Fibroblast of lung (primary cell): ENCODE measurements at regions not wholly inside any gene's neighbourhood (a gene's known extent, or its start where the extent isn't known, plus 50 kb on each side); places are given as distances from the start of the nearest gene placed in this dataset.
A peak's percentile ranks its signal among the peaks of the same experiment; 100 is the strongest.

Experiments used
- DNase-seq, 2 donors: peaks; one replicate each; pipeline versions ENCODE4 v3.0.0 to v3.0.0-alpha.2; 2010; ENCODE audit warnings: low read depth in 2 of 2
- H2AFZ ChIP-seq: 2 replicates; pipeline ENCODE4 v1.5.1; 2012; ENCODE audit warnings: low read length, control low read depth, inconsistent platforms
- H3K27ac ChIP-seq: 2 replicates; pipeline ENCODE4 v1.5.1; 2011; ENCODE audit warnings: low read length, control low read depth; ENCODE audit not compliant: insufficient read depth
- H3K27me3 ChIP-seq: 2 replicates; pipeline ENCODE4 v1.5.1; 2011; ENCODE audit warnings: mild to moderate bottlenecking, low read length; ENCODE audit not compliant: control insufficient read depth, insufficient read depth
- H3K36me3 ChIP-seq: 2 replicates; pipeline ENCODE4 v1.5.1; 2011; ENCODE audit warnings: low read length; ENCODE audit not compliant: control insufficient read depth, insufficient read depth
- H3K4me1 ChIP-seq: 2 replicates; pipeline ENCODE4 v1.5.1; 2011; ENCODE audit warnings: low read length; ENCODE audit not compliant: control insufficient read depth, insufficient read depth; ENCODE audit errors: extremely low read depth
- H3K4me2 ChIP-seq: 2 replicates; pipeline ENCODE4 v1.5.1; 2011; ENCODE audit warnings: low read length, control low read depth; ENCODE audit not compliant: insufficient read depth; ENCODE audit errors: extremely low read depth
- H3K4me3 ChIP-seq, 4 experiments: fragments of 200-600 bp in 1 of 4; sonication (generic) in 1 of 4; replicated peaks in 1 of 4; 2 replicates each; pipeline ENCODE4 v1.5.1; 2011 to 2016; ENCODE audit warnings: low read length in 4 of 4, low read depth in 3 of 4, mild to moderate bottlenecking in 3 of 4, control low read depth in 2 of 4, inconsistent platforms in 1 of 4, mixed read lengths in 1 of 4; ENCODE audit not compliant: insufficient read depth in 1 of 4; ENCODE audit errors: control extremely low read depth in 1 of 4
- H3K79me2 ChIP-seq: 2 replicates; pipeline ENCODE4 v1.5.1; 2012; ENCODE audit warnings: mild to moderate bottlenecking, low read length, inconsistent platforms; ENCODE audit not compliant: control insufficient read depth, insufficient read depth
- H3K9ac ChIP-seq: 2 replicates; pipeline ENCODE4 v1.5.1; 2011; ENCODE audit warnings: mild to moderate bottlenecking, low read length, control low read depth; ENCODE audit not compliant: insufficient read depth
- H3K9me3 ChIP-seq: 2 replicates; pipeline ENCODE4 v1.5.1; 2012; ENCODE audit warnings: low read depth, low read length; ENCODE audit not compliant: control insufficient read depth, insufficient read depth
- H4K20me1 ChIP-seq: 2 replicates; pipeline ENCODE4 v1.5.1; 2011; ENCODE audit warnings: low read length; ENCODE audit not compliant: control insufficient read depth, insufficient read depth; ENCODE audit errors: extremely low read depth
- CTCF ChIP-seq, 2 donors: IDR thresholded peaks in 1 of 2; conservative IDR thresholded peaks in 1 of 2; 1 replicate in 1 of 2; 2 replicates in 1 of 2; pipeline ENCODE4 v1.5.1; 2011 to 2012; ENCODE audit warnings: low read length in 2 of 2, control low read depth in 1 of 2, inconsistent platforms in 1 of 2, low read depth in 1 of 2, mild to moderate bottlenecking in 1 of 2
- EZH2 ChIP-seq: IDR thresholded peaks from 2 replicates; pipeline ENCODE4 v1.5.1; 2012; ENCODE audit warnings: low read length, control low read depth, mild to moderate bottlenecking; ENCODE audit errors: missing control alignments

- Histone ChIP-seq H3K27me3 (no peaks in the 10 kb centered on the region), H3K27ac (no peak overlapping the region), H3K36me3 (no peaks in the 10 kb centered on the region), H3K9ac (no peak overlapping the region), H3K4me3 (no peak overlapping the region), H2AFZ (no peak overlapping the region), H3K79me2 (no peaks in the 10 kb centered on the region), H3K4me2 (no peak overlapping the region), H3K9me3 (no peaks in the 10 kb centered on the region), H4K20me1 (no peaks in the 10 kb centered on the region), H3K4me1 (no peaks in the 10 kb centered on the region)
- no peak for DNase-seq
- TF ChIP-seq EZH2 (no peak), CTCF (conservative IDR thresholded peaks at IDR 0.05 in 1 of 2, IDR thresholded peaks at IDR 0.05 in 1 of 2; ENCODE audit: low read depth in 1 of 2, low read length in 2 of 2) (no peak)
Observed at GRCh38 chr13:73261739-73262216, 203.0 kb downstream of the KLF5 start.

DNA sequence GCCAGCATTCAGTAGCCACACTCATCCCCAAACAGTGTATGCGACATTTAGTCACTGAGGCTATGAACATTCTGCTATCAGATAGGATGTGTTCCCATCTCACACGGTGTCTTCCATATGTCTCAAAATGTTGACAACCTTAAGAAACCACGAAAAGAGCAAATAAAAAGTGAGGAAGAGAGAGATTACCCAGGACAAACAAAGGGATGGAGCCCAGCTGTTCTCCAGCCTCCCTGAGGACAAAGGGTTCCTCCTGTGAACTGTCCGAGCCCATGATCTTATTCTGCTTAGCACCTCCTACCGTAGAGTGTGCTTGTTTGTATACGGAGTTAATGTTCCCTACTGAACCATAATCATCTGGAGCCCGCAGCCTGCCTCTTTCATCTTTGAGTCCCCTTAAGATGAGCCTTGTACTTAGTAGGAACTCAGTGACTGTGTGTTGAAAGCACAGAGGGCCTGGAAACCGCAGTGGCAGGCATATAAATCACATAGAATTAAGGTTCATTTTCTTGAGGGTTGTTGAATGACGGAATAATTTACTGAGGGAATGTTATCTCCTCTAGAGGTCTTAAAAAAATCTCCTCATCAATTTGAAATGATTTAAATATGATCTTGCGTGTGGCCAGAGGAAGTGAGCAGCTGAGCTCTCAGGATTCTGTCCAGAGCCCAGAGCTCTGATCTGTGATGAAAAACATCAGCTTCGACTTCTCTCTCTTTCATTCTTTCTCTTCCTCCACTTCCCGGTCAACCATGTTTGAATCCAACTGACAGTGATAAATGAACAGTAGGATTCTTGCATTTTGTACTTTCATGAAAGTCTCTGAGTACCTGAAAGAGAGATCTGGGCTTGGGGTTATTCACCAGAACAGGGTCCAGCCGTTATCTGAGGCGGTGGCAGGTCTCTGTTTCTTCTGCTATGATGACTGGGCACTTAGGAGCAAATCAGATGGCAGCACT lies 200.5 kb downstream of the KLF5 start:
- no peaks in the 10 kb centered on the region for H3K27me3 ChIP-seq
- no peak overlapping the region for H3K4me2 ChIP-seq
- H3K4me3 ChIP-seq, result no peak overlapping the region
- no peaks in the 10 kb centered on the region for H3K4me1 ChIP-seq
- peak; percentile 11 to 59 for DNase-seq
- H4K20me1 ChIP-seq, result no peaks in the 10 kb centered on the region
- H3K9ac ChIP-seq, result no peak overlapping the region
- no peak overlapping the region for H2AFZ ChIP-seq
- TF ChIP-seq CTCF (conservative IDR thresholded peaks at IDR 0.05 in 1 of 2, IDR thresholded peaks at IDR 0.05 in 1 of 2; ENCODE audit: low read depth in 1 of 2, low read length in 2 of 2) (no peak), EZH2 (no peak)
- H3K9me3 ChIP-seq, result no peaks in the 10 kb centered on the region
- H3K36me3 ChIP-seq, result no peaks in the 10 kb centered on the region
- H3K79me2 ChIP-seq, result no peaks in the 10 kb centered on the region
- no peak overlapping the region for H3K27ac ChIP-seq

DNA sequence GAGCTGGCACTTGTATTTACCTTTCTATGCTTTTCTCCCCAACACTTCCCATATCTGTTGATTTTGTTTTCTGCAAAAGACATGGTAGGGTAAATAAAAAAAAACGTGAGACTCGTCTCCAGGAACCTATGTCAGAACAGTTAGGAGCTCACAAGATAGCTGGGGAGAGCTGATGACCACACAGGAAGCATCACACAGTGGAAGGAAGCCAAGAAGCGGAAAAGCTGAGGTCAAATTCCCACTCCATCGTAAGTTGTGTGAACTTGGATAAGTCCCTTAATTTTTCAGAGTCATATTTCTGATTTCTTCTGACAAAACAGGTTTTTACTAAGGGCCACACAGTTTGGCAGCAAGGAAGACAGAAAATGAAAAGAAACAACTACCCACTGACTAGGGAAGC lies 199.6 kb downstream of the KLF5 start:
- Histone ChIP-seq H3K4me3 (no peak overlapping the region), H3K4me1 (no peaks in the 10 kb centered on the region), H3K4me2 (no peak overlapping the region), H3K9me3 (no peaks in the 10 kb centered on the region), H3K27me3 (no peaks in the 10 kb centered on the region), H3K27ac (no peak overlapping the region), H3K79me2 (no peaks in the 10 kb centered on the region), H3K9ac (no peak overlapping the region), H2AFZ (no peak overlapping the region), H3K36me3 (no peaks in the 10 kb centered on the region), H4K20me1 (no peaks in the 10 kb centered on the region)
- TF ChIP-seq EZH2 (no peak), CTCF (conservative IDR thresholded peaks at IDR 0.05 in 1 of 2, IDR thresholded peaks at IDR 0.05 in 1 of 2; ENCODE audit: low read depth in 1 of 2, low read length in 2 of 2) (no peak)
- no peak for DNase-seq
